Naive B cell (primary cell): ENCODE measurements at regions not wholly inside any gene's neighbourhood (a gene's known extent, or its start where the extent isn't known, plus 50 kb on each side); places are given as distances from the start of the nearest gene placed in this dataset.

ENCODE experiments used
- ATAC-seq, 2 donors: fragments of 150-1000 bp; cut with Tn5 transposase; 2 replicates each; pipeline ENCODE4 v1.10.0; 2021; ENCODE audit warnings: low read depth in 2 of 2, mild to moderate bottlenecking in 2 of 2, moderate library complexity in 2 of 2
- DNase-seq: peaks from one replicate; pipeline ENCODE4 v3.0.0; 2022
- H3K27ac Mint-ChIP-seq, 6 donors: one replicate each; pipeline ENCODE4 v1.8.0; 2020 to 2022; ENCODE audit warnings: mild to moderate bottlenecking in 6 of 6, mixed read lengths in 6 of 6, moderate library complexity in 5 of 6, inconsistent platforms in 2 of 6
- H3K27me3 Mint-ChIP-seq, 3 donors: one replicate each; pipeline ENCODE4 v1.8.0; 2021 to 2022; ENCODE audit warnings: mixed read lengths in 3 of 3, mild to moderate bottlenecking in 1 of 3
- H3K36me3 Mint-ChIP-seq, 2 donors: one replicate each; pipeline ENCODE4 v1.8.0; 2020 to 2022; ENCODE audit warnings: mixed read lengths in 2 of 2, inconsistent platforms in 1 of 2, mild to moderate bottlenecking in 1 of 2
- H3K4me1 Mint-ChIP-seq, 3 donors: one replicate each; pipeline ENCODE4 v1.8.0; 2020 to 2022; ENCODE audit warnings: mixed read lengths in 3 of 3, inconsistent platforms in 1 of 3, mild to moderate bottlenecking in 1 of 3, moderate library complexity in 1 of 3
- H3K4me3 Mint-ChIP-seq, 8 donors: one replicate each; pipeline ENCODE4 v1.8.0; 2020 to 2022; ENCODE audit warnings: mild to moderate bottlenecking in 8 of 8, mixed read lengths in 8 of 8, moderate library complexity in 8 of 8, inconsistent platforms in 2 of 8
- H3K9me3 Mint-ChIP-seq, 7 donors: one replicate each; pipeline ENCODE4 v1.8.0; 2020 to 2022; ENCODE audit warnings: mixed read lengths in 7 of 7, mild to moderate bottlenecking in 5 of 7, inconsistent platforms in 2 of 7, moderate library complexity in 1 of 7

GRCh38 chr6:62889240-62889639 lies 322.0 kb upstream of the FKBP1C start:
- no peaks in the 10 kb centered on the region for H3K27me3 Mint-ChIP-seq
- no peak overlapping the region for H3K27ac Mint-ChIP-seq
- ATAC-seq: no peak
- no peaks in the 10 kb centered on the region for H3K36me3 Mint-ChIP-seq
- no peak overlapping the region for H3K4me3 Mint-ChIP-seq
- DNase-seq: no peak
- peaks cover 0 to 5% (median 0%) of the 10 kb centered on the region in 7 donors for H3K9me3 Mint-ChIP-seq
- no peaks in the 10 kb centered on the region for H3K4me1 Mint-ChIP-seq

GRCh38 chr6:62891065-62891647 lies 320.1 kb upstream of the FKBP1C start:
- DNase-seq (no peak), ATAC-seq (no peak)
- H3K27me3 Mint-ChIP-seq: no peaks in the 10 kb centered on the region
- no peak overlapping the region for H3K27ac Mint-ChIP-seq
- H3K4me3 Mint-ChIP-seq: no peak overlapping the region
- H3K9me3 Mint-ChIP-seq: peaks cover 0 to 5% (median 0%) of the 10 kb centered on the region in 7 donors
- no peaks in the 10 kb centered on the region for H3K36me3 Mint-ChIP-seq
- no peaks in the 10 kb centered on the region for H3K4me1 Mint-ChIP-seq

GRCh38 chr6:62894114-62894513 lies 317.2 kb upstream of the FKBP1C start:
- Mint-ChIP-seq H3K27me3 (no peaks in the 10 kb centered on the region), H3K9me3 (peaks cover 0 to 5% (median 0%) of the 10 kb centered on the region in 7 donors), H3K4me3 (no peak overlapping the region), H3K4me1 (no peaks in the 10 kb centered on the region), H3K36me3 (no peaks in the 10 kb centered on the region), H3K27ac (no peak overlapping the region)
- no peak for DNase-seq
- ATAC-seq: no peak

- Mint-ChIP-seq H3K27me3 (peaks cover 0 to 4% (median 0%) of the 10 kb centered on the region in 3 donors), H3K27ac (no peak overlapping the region), H3K36me3 (no peaks in the 10 kb centered on the region), H3K4me3 (no peak overlapping the region), H3K9me3 (peaks cover 0 to 5% (median 0%) of the 10 kb centered on the region in 7 donors), H3K4me1 (no peaks in the 10 kb centered on the region)
- ATAC-seq: no peak
- no peak for DNase-seq
Measured at GRCh38 chr6:62903266-62903665, 308.0 kb upstream of the FKBP1C start.

- H3K9me3 Mint-ChIP-seq: peaks cover 0 to 6% (median 0%) of the 10 kb centered on the region in 7 donors
- H3K36me3 Mint-ChIP-seq: no peaks in the 10 kb centered on the region
Measured at GRCh38 chr6:62904687-62905086, 306.6 kb upstream of the FKBP1C start.

GRCh38 chr6:62914530-62914929 lies 296.7 kb upstream of the FKBP1C start:
- DNase-seq: no peak
- Mint-ChIP-seq H3K27ac (no peak overlapping the region), H3K27me3 (no peaks in the 10 kb centered on the region), H3K36me3 (no peaks in the 10 kb centered on the region), H3K4me1 (no peaks in the 10 kb centered on the region), H3K4me3 (no peak overlapping the region), H3K9me3 (peaks cover 0 to 6% (median 4%) of the 10 kb centered on the region in 7 donors)
- no peak for ATAC-seq

More at GRCh38 chr6:62904687-62905086, 306.6 kb upstream of the FKBP1C start:
- no peak for ATAC-seq
- Mint-ChIP-seq H3K4me3 (no peak overlapping the region), H3K27me3 (peaks cover 0 to 4% (median 0%) of the 10 kb centered on the region in 3 donors), H3K4me1 (no peaks in the 10 kb centered on the region), H3K27ac (no peak overlapping the region)
- DNase-seq: no peak

- ATAC-seq (no peak), DNase-seq (no peak)
- H3K9me3 Mint-ChIP-seq: peaks cover 0 to 5% (median 0%) of the 10 kb centered on the region in 7 donors
- H3K4me3 Mint-ChIP-seq: no peak overlapping the region
- H3K27me3 Mint-ChIP-seq: no peaks in the 10 kb centered on the region
- no peaks in the 10 kb centered on the region for H3K4me1 Mint-ChIP-seq
- no peak overlapping the region for H3K27ac Mint-ChIP-seq
- H3K36me3 Mint-ChIP-seq: no peaks in the 10 kb centered on the region
Measured at GRCh38 chr6:62923728-62924127, 287.5 kb upstream of the FKBP1C start.

GRCh38 chr6:62940848-62941247 lies 270.4 kb upstream of the FKBP1C start:
- H3K4me3 Mint-ChIP-seq: no peak overlapping the region
- DNase-seq (no peak), ATAC-seq (no peak)
- H3K36me3 Mint-ChIP-seq: no peaks in the 10 kb centered on the region
- H3K27ac Mint-ChIP-seq: no peak overlapping the region
- no peaks in the 10 kb centered on the region for H3K27me3 Mint-ChIP-seq
- H3K9me3 Mint-ChIP-seq: peaks cover 0 to 12% (median 0%) of the 10 kb centered on the region in 7 donors
- H3K4me1 Mint-ChIP-seq: no peaks in the 10 kb centered on the region

GRCh38 chr6:62942000-62942399 lies 269.3 kb upstream of the FKBP1C start:
- H3K27ac Mint-ChIP-seq: no peak overlapping the region
- H3K4me3 Mint-ChIP-seq: no peak overlapping the region
- peaks cover 0 to 7% (median 0%) of the 10 kb centered on the region in 7 donors for H3K9me3 Mint-ChIP-seq
- ATAC-seq (no peak), DNase-seq (no peak)
- H3K36me3 Mint-ChIP-seq: no peaks in the 10 kb centered on the region
- H3K4me1 Mint-ChIP-seq: no peaks in the 10 kb centered on the region
- H3K27me3 Mint-ChIP-seq: no peaks in the 10 kb centered on the region

GRCh38 chr6:62968834-62969233 lies 242.4 kb upstream of the FKBP1C start:
- Mint-ChIP-seq H3K27me3 (no peaks in the 10 kb centered on the region), H3K9me3 (peaks cover 0 to 12% (median 0%) of the 10 kb centered on the region in 7 donors), H3K27ac (no peak overlapping the region), H3K4me1 (no peaks in the 10 kb centered on the region), H3K4me3 (no peak overlapping the region), H3K36me3 (no peaks in the 10 kb centered on the region)
- ATAC-seq: no peak
- no peak for DNase-seq

GRCh38 chr6:62971976-62972658 lies 239.2 kb upstream of the FKBP1C start:
- Mint-ChIP-seq H3K4me1 (no peaks in the 10 kb centered on the region), H3K36me3 (no peaks in the 10 kb centered on the region), H3K9me3 (peaks cover 0 to 4% (median 0%) of the 10 kb centered on the region in 7 donors), H3K27me3 (no peaks in the 10 kb centered on the region), H3K27ac (no peak overlapping the region), H3K4me3 (no peak overlapping the region)
- ATAC-seq: no peak
- no peak for DNase-seq

GRCh38 chr6:62974452-62974851 lies 236.8 kb upstream of the FKBP1C start:
- H3K9me3 Mint-ChIP-seq: peaks cover 0 to 5% (median 2%) of the 10 kb centered on the region in 7 donors
- H3K4me3 Mint-ChIP-seq: no peak overlapping the region
- no peaks in the 10 kb centered on the region for H3K36me3 Mint-ChIP-seq
- H3K4me1 Mint-ChIP-seq: no peaks in the 10 kb centered on the region
- no peak overlapping the region for H3K27ac Mint-ChIP-seq
- no peaks in the 10 kb centered on the region for H3K27me3 Mint-ChIP-seq
- DNase-seq (no peak), ATAC-seq (no peak)

- H3K27ac Mint-ChIP-seq: peak overlapping the region in 1 of 6 donors; percentile 55
- peaks cover 0 to 8% (median 4%) of the 10 kb centered on the region in 7 donors for H3K9me3 Mint-ChIP-seq
- H3K4me3 Mint-ChIP-seq: no peak overlapping the region
- H3K27me3 Mint-ChIP-seq: no peaks in the 10 kb centered on the region
- H3K36me3 Mint-ChIP-seq: no peaks in the 10 kb centered on the region
- ATAC-seq: no peak
- no peak for DNase-seq
- no peaks in the 10 kb centered on the region for H3K4me1 Mint-ChIP-seq
Measured at GRCh38 chr6:62976566-62976965, 234.7 kb upstream of the FKBP1C start.

GRCh38 chr6:62978920-62979319 lies 232.3 kb upstream of the FKBP1C start:
- H3K4me1 Mint-ChIP-seq: no peaks in the 10 kb centered on the region
- no peak for ATAC-seq
- no peaks in the 10 kb centered on the region for H3K36me3 Mint-ChIP-seq
- no peak overlapping the region for H3K27ac Mint-ChIP-seq
- no peak overlapping the region for H3K4me3 Mint-ChIP-seq
- DNase-seq: no peak
- H3K9me3 Mint-ChIP-seq: peaks cover 0 to 8% (median 4%) of the 10 kb centered on the region in 7 donors
- H3K27me3 Mint-ChIP-seq: no peaks in the 10 kb centered on the region
